ENCODE measurements at regions not wholly inside any gene's neighbourhood (a gene's known extent, or its start where the extent isn't known, plus 50 kb on each side); places are given as distances from the start of the nearest gene placed in this dataset.
"Not testable (repeated sequence)": the region's sequence is repeated elsewhere in the genome, so short reads cannot be mapped to it uniquely, and the experiment has no call there.

GRCh38 chr2:111450526-111450925, 329.8 kb downstream of the BCL2L11 start:
- H3K27ac Mint-ChIP-seq; H3K36me3 Mint-ChIP-seq (ENCODE audit: low read depth); H3K4me3 Mint-ChIP-seq; H3K9me3 Mint-ChIP-seq (ENCODE audit: insufficient read depth); POLR2A ChIA-PET; DNase-seq; H3K4me1 Mint-ChIP-seq (ENCODE audit: low read depth); CTCF ChIA-PET; H3K27me3 Mint-ChIP-seq (ENCODE audit: low read depth): not testable (repeated sequence)
- peak; percentile 66 for ATAC-seq

GRCh38 chr2:111451692-111452199, 331.0 kb downstream of the BCL2L11 start:
- DNase-seq; H3K4me1 Mint-ChIP-seq (ENCODE audit: low read depth); H3K27me3 Mint-ChIP-seq (ENCODE audit: low read depth); POLR2A ChIA-PET; H3K9me3 Mint-ChIP-seq (ENCODE audit: insufficient read depth); H3K36me3 Mint-ChIP-seq (ENCODE audit: low read depth); CTCF ChIA-PET; ATAC-seq: not testable (repeated sequence)
- Mint-ChIP-seq H3K27ac (peak overlapping the region; percentile 57), H3K4me3 (peak overlapping the region; percentile 31)

GRCh38 chr2:111452208-111452607, 331.5 kb downstream of the BCL2L11 start:
- H3K36me3 Mint-ChIP-seq (ENCODE audit: low read depth); POLR2A ChIA-PET; ATAC-seq; H3K27me3 Mint-ChIP-seq (ENCODE audit: low read depth); H3K4me1 Mint-ChIP-seq (ENCODE audit: low read depth); H3K9me3 Mint-ChIP-seq (ENCODE audit: insufficient read depth); CTCF ChIA-PET; DNase-seq: not testable (repeated sequence)
- H3K27ac Mint-ChIP-seq, result peak overlapping the region; percentile 57
- peak overlapping the region; percentile 31 for H3K4me3 Mint-ChIP-seq

GRCh38 chr2:111453308-111453707, 332.6 kb downstream of the BCL2L11 start:
- H3K36me3 Mint-ChIP-seq (ENCODE audit: low read depth); H3K27me3 Mint-ChIP-seq (ENCODE audit: low read depth); H3K9me3 Mint-ChIP-seq (ENCODE audit: insufficient read depth); CTCF ChIA-PET; H3K27ac Mint-ChIP-seq; POLR2A ChIA-PET; H3K4me3 Mint-ChIP-seq; DNase-seq; H3K4me1 Mint-ChIP-seq (ENCODE audit: low read depth): not testable (repeated sequence)
- ATAC-seq, result peak; percentile 5

GRCh38 chr2:111453816-111454215, 333.1 kb downstream of the BCL2L11 start:
- H3K4me1 Mint-ChIP-seq (ENCODE audit: low read depth); H3K27ac Mint-ChIP-seq; H3K9me3 Mint-ChIP-seq (ENCODE audit: insufficient read depth); CTCF ChIA-PET; POLR2A ChIA-PET; DNase-seq; H3K4me3 Mint-ChIP-seq; H3K36me3 Mint-ChIP-seq (ENCODE audit: low read depth); H3K27me3 Mint-ChIP-seq (ENCODE audit: low read depth): not testable (repeated sequence)
- ATAC-seq, result peak; percentile 18

GRCh38 chr2:111454404-111454803, 333.7 kb downstream of the BCL2L11 start:
- POLR2A ChIA-PET; H3K27me3 Mint-ChIP-seq (ENCODE audit: low read depth); H3K36me3 Mint-ChIP-seq (ENCODE audit: low read depth); H3K27ac Mint-ChIP-seq; H3K9me3 Mint-ChIP-seq (ENCODE audit: insufficient read depth); H3K4me3 Mint-ChIP-seq; H3K4me1 Mint-ChIP-seq (ENCODE audit: low read depth); CTCF ChIA-PET: not testable (repeated sequence)
- DNase-seq (peak; percentile 40), ATAC-seq (peak; percentile 91)

GRCh38 chr2:111455016-111456015, 334.6 kb downstream of the BCL2L11 start:
- DNase-seq; H3K9me3 Mint-ChIP-seq (ENCODE audit: insufficient read depth); H3K4me1 Mint-ChIP-seq (ENCODE audit: low read depth); H3K27me3 Mint-ChIP-seq (ENCODE audit: low read depth); ATAC-seq; POLR2A ChIA-PET; H3K36me3 Mint-ChIP-seq (ENCODE audit: low read depth); H3K4me3 Mint-ChIP-seq; CTCF ChIA-PET; H3K27ac Mint-ChIP-seq: not testable (repeated sequence)

GRCh38 chr2:111457191-111457590, 336.5 kb downstream of the BCL2L11 start:
- DNase-seq; H3K27me3 Mint-ChIP-seq (ENCODE audit: low read depth); CTCF ChIA-PET; H3K4me1 Mint-ChIP-seq (ENCODE audit: low read depth); H3K9me3 Mint-ChIP-seq (ENCODE audit: insufficient read depth); H3K27ac Mint-ChIP-seq; ATAC-seq; POLR2A ChIA-PET; H3K36me3 Mint-ChIP-seq (ENCODE audit: low read depth); H3K4me3 Mint-ChIP-seq: not testable (repeated sequence)

GRCh38 chr2:111460901-111461300, 340.2 kb downstream of the BCL2L11 start:
- H3K4me1 Mint-ChIP-seq (ENCODE audit: low read depth), result peaks cover 11% of the 10 kb centered on the region
- H3K27ac Mint-ChIP-seq; H3K36me3 Mint-ChIP-seq (ENCODE audit: low read depth); POLR2A ChIA-PET; ATAC-seq; H3K9me3 Mint-ChIP-seq (ENCODE audit: insufficient read depth); H3K27me3 Mint-ChIP-seq (ENCODE audit: low read depth); CTCF ChIA-PET; H3K4me3 Mint-ChIP-seq; DNase-seq: not testable (repeated sequence)

GRCh38 chr2:111461831-111462230, 341.1 kb downstream of the BCL2L11 start:
- H3K27me3 Mint-ChIP-seq (ENCODE audit: low read depth); H3K27ac Mint-ChIP-seq; ATAC-seq; H3K36me3 Mint-ChIP-seq (ENCODE audit: low read depth); DNase-seq; POLR2A ChIA-PET; CTCF ChIA-PET; H3K4me3 Mint-ChIP-seq; H3K9me3 Mint-ChIP-seq (ENCODE audit: insufficient read depth): not testable (repeated sequence)
- peaks cover 15% of the 10 kb centered on the region for H3K4me1 Mint-ChIP-seq (ENCODE audit: low read depth)

- H3K4me3 Mint-ChIP-seq; H3K36me3 Mint-ChIP-seq (ENCODE audit: low read depth); H3K27me3 Mint-ChIP-seq (ENCODE audit: low read depth); H3K27ac Mint-ChIP-seq; ATAC-seq; CTCF ChIA-PET; H3K9me3 Mint-ChIP-seq (ENCODE audit: insufficient read depth); DNase-seq; POLR2A ChIA-PET: not testable (repeated sequence)
- H3K4me1 Mint-ChIP-seq (ENCODE audit: low read depth), result peaks cover 16% of the 10 kb centered on the region
Observed at GRCh38 chr2:111462572-111462971, 341.9 kb downstream of the BCL2L11 start.

- peaks cover 16% of the 10 kb centered on the region for H3K4me1 Mint-ChIP-seq (ENCODE audit: low read depth)
- ATAC-seq, result peak; percentile 29
- DNase-seq; CTCF ChIA-PET; H3K36me3 Mint-ChIP-seq (ENCODE audit: low read depth); POLR2A ChIA-PET; H3K27me3 Mint-ChIP-seq (ENCODE audit: low read depth); H3K9me3 Mint-ChIP-seq (ENCODE audit: insufficient read depth): not testable (repeated sequence)
- H3K4me3 Mint-ChIP-seq, result peak overlapping the region; percentile 12
- peak overlapping the region; percentile 70 for H3K27ac Mint-ChIP-seq
Observed at GRCh38 chr2:111463238-111463848, 342.6 kb downstream of the BCL2L11 start.

Measured in activated CD8-positive, alpha-beta T cell treated with anti-CD3 and anti-CD28 coated beads, Interleukin-2, amount 10 ng/mL, durations not matched to agents 7 days and 5 days (primary cell).